ENCODE measurements at regions not wholly inside any gene's neighbourhood (a gene's known extent, or its start where the extent isn't known, plus 50 kb on each side); places are given as distances from the start of the nearest gene placed in this dataset.

DNA sequence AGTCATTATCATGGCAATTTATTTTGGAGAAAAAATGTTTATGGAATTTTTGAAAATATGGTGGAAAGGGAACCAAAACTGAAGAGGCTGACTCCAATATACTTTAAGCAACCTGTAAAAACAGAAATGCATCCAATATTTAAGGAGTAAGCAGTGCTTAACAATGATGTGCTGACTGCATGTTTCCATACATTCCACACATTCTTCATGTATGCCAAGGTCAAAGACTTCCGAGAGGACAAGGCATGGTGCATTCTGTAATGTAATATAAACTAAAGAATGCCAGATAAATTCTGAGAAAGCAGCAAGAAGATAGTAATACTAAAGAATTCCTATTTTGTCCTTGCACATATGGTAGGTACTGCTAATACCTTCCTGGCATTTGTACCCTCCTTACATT, 2015.9 kb upstream of the CDH9 start:
- TF ChIP-seq, protein P1, sequence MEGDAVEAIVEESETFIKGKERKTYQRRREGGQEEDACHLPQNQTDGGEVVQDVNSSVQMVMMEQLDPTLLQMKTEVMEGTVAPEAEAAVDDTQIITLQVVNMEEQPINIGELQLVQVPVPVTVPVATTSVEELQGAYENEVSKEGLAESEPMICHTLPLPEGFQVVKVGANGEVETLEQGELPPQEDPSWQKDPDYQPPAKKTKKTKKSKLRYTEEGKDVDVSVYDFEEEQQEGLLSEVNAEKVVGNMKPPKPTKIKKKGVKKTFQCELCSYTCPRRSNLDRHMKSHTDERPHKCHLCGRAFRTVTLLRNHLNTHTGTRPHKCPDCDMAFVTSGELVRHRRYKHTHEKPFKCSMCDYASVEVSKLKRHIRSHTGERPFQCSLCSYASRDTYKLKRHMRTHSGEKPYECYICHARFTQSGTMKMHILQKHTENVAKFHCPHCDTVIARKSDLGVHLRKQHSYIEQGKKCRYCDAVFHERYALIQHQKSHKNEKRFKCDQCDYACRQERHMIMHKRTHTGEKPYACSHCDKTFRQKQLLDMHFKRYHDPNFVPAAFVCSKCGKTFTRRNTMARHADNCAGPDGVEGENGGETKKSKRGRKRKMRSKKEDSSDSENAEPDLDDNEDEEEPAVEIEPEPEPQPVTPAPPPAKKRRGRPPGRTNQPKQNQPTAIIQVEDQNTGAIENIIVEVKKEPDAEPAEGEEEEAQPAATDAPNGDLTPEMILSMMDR (IDR thresholded peaks at IDR 0.05): no peak
- no peak for TF ChIP-seq POLR2A (IDR thresholded peaks at IDR 0.05)

Data from testis (tissue), 2 donors.